Liver (tissue), 8 donors: ENCODE measurements at regions not wholly inside any gene's neighbourhood (a gene's known extent, or its start where the extent isn't known, plus 50 kb on each side); places are given as distances from the start of the nearest gene placed in this dataset.

ENCODE experiments used
- DNase-seq: peaks from one replicate; pipeline ENCODE4 v3.0.0-alpha.2; 2017; ENCODE audit warnings: low spot score
- H3K27ac ChIP-seq, 2 donors: one replicate each; pipeline ENCODE4 v1.7.0; 2013; ENCODE audit warnings: inconsistent platforms in 2 of 2, low read length in 2 of 2, control low read depth in 1 of 2, low read depth in 1 of 2, mild to moderate bottlenecking in 1 of 2
- H3K27me3 ChIP-seq, 4 donors: one replicate each; pipeline versions ENCODE4 v1.6.1 to v1.7.0; 2013; ENCODE audit warnings: low read length in 3 of 4, inconsistent platforms in 1 of 4, mild to moderate bottlenecking in 1 of 4, moderate library complexity in 1 of 4; ENCODE audit not compliant: control insufficient read depth in 4 of 4, insufficient read depth in 4 of 4
- H3K36me3 ChIP-seq, 4 donors: one replicate each; pipeline versions ENCODE4 v1.6.1 to v1.7.0; 2013; ENCODE audit warnings: low read length in 3 of 4, mild to moderate bottlenecking in 3 of 4, low read depth in 1 of 4, moderate library complexity in 1 of 4; ENCODE audit not compliant: control insufficient read depth in 4 of 4, insufficient read depth in 3 of 4
- H3K4me1 ChIP-seq, 4 donors: one replicate each; pipeline versions ENCODE4 v1.6.1 to v1.7.0; 2013; ENCODE audit warnings: low read length in 3 of 4, mild to moderate bottlenecking in 3 of 4, moderate library complexity in 1 of 4; ENCODE audit not compliant: control insufficient read depth in 4 of 4, insufficient read depth in 4 of 4
- H3K4me3 ChIP-seq, 3 donors: one replicate each; pipeline versions ENCODE4 v1.6.1 to v1.7.0; 2013; ENCODE audit warnings: low read length in 3 of 3, control low read depth in 1 of 3, low read depth in 1 of 3, mild to moderate bottlenecking in 1 of 3
- H3K9ac ChIP-seq, 2 donors: one replicate each; pipeline ENCODE4 v1.7.0; 2013; ENCODE audit warnings: low read length in 2 of 2, mild to moderate bottlenecking in 2 of 2, moderate library complexity in 2 of 2, control low read depth in 1 of 2, low read depth in 1 of 2
- H3K9me3 ChIP-seq, 4 donors: one replicate each; pipeline versions ENCODE4 v1.6.1 to v1.7.0; 2013; ENCODE audit warnings: low read length in 3 of 4; ENCODE audit not compliant: control insufficient read depth in 4 of 4
- ATF3 ChIP-seq: IDR thresholded peaks from 2 replicates; pipeline ENCODE4 v1.6.1; 2016; ENCODE audit warnings: antibody characterized with exemption
- CTCF ChIP-seq: fragments of 150-350 bp; IDR thresholded peaks from 2 replicates; pipeline ENCODE4 v1.5.1; 2017; ENCODE audit warnings: improper control_type of control experiment, low read depth, low read length; ENCODE audit not compliant: missing input control
- EGR1 ChIP-seq, 2 donors: IDR thresholded peaks; 2 replicates each; pipeline ENCODE4 v1.6.1; 2016 to 2018; ENCODE audit warnings: antibody characterized with exemption in 2 of 2, low read depth in 2 of 2
- FOXA1 ChIP-seq: IDR thresholded peaks from 2 replicates; pipeline ENCODE4 v1.6.1; 2016; ENCODE audit warnings: antibody characterized with exemption
- FOXA2 ChIP-seq: IDR thresholded peaks from 2 replicates; pipeline ENCODE4 v1.6.1; 2016; ENCODE audit warnings: antibody characterized with exemption
- GABPA ChIP-seq, 2 donors: IDR thresholded peaks in 1 of 2; conservative IDR thresholded peaks in 1 of 2; 2 replicates each; pipeline ENCODE4 v1.6.1; 2016; ENCODE audit warnings: antibody characterized with exemption in 2 of 2, mild to moderate bottlenecking in 1 of 2, moderate library complexity in 1 of 2
- HNF4A ChIP-seq, 2 donors: conservative IDR thresholded peaks; 2 replicates each; pipeline ENCODE4 v1.6.1; 2016; ENCODE audit warnings: antibody characterized with exemption in 2 of 2, mild to moderate bottlenecking in 2 of 2
- HNF4G ChIP-seq: IDR thresholded peaks from 2 replicates; pipeline ENCODE4 v1.6.1; 2016; ENCODE audit warnings: antibody characterized with exemption
- JUND ChIP-seq, 2 donors: IDR thresholded peaks; 2 replicates each; pipeline ENCODE4 v1.6.1; 2016; ENCODE audit warnings: antibody characterized with exemption in 2 of 2
- MAX ChIP-seq: IDR thresholded peaks from 2 replicates; pipeline ENCODE4 v1.6.1; 2016; ENCODE audit warnings: antibody characterized with exemption
- NR2F2 ChIP-seq: IDR thresholded peaks from 2 replicates; pipeline ENCODE4 v1.6.1; 2016; ENCODE audit warnings: antibody characterized with exemption
- RAD21 ChIP-seq, 2 donors: IDR thresholded peaks; 2 replicates each; pipeline ENCODE4 v1.6.1; 2016; ENCODE audit warnings: antibody characterized with exemption in 2 of 2, mild to moderate bottlenecking in 2 of 2
- REST ChIP-seq: IDR thresholded peaks from 2 replicates; pipeline ENCODE4 v1.6.1; 2016; ENCODE audit warnings: antibody characterized with exemption, mild to moderate bottlenecking
- RXRA ChIP-seq, 2 donors: IDR thresholded peaks; 2 replicates each; pipeline ENCODE4 v1.6.1; 2017 to 2018; ENCODE audit warnings: antibody characterized with exemption in 2 of 2, mild to moderate bottlenecking in 1 of 2
- SP1 ChIP-seq: IDR thresholded peaks from 2 replicates; pipeline ENCODE4 v1.6.1; 2018; ENCODE audit warnings: antibody characterized with exemption, mild to moderate bottlenecking
- TAF1 ChIP-seq: conservative IDR thresholded peaks from 2 replicates; pipeline ENCODE4 v1.6.1; 2016; ENCODE audit warnings: antibody characterized with exemption, mild to moderate bottlenecking
- YY1 ChIP-seq: IDR thresholded peaks from 2 replicates; pipeline ENCODE4 v1.6.1; 2016; ENCODE audit warnings: antibody characterized with exemption, mild to moderate bottlenecking
- WGBS: extraction: QIAGEN DNeasy Blood & Tissue Kit; methylation state at CpG from one replicate; pipeline ENCODE4 v1.1.7; 2013; 5-methylcytosine and 5-hydroxymethylcytosine counted together
- donor health status: healthy.
- donor health status: healthy.
- donor health status: healthy.
- donor health status: healthy.
- donor health status: healthy.

GRCh38 chr16:31706925-31707324, 166.7 kb upstream of the ZNF267 start:
- Histone ChIP-seq H3K4me3 (no peak overlapping the region), H3K4me1 (peaks cover 0 to under 1% (median 0%) of the 10 kb centered on the region in 4 donors), H3K27ac (no peak overlapping the region), H3K36me3 (peaks cover 9 to 65% (median 29%) of the 10 kb centered on the region in 4 donors), H3K27me3 (no peaks in the 10 kb centered on the region), H3K9ac (no peak overlapping the region), H3K9me3 (no peaks in the 10 kb centered on the region)
- TF ChIP-seq ATF3 (no peak), HNF4A (conservative IDR thresholded peaks at IDR 0.05) (no peak), RAD21 (IDR thresholded peaks at IDR 0.05) (no peak), TAF1 (no peak), FOXA2 (no peak), RXRA (IDR thresholded peaks at IDR 0.05) (no peak), EGR1 (IDR thresholded peaks at IDR 0.05; ENCODE audit: low read depth in 2 of 2) (no peak)
- DNase-seq = no peak
- 96% methylated on average over 4 of the region's 4 CpGs for WGBS

GRCh38 chr16:31707743-31708335, 165.8 kb upstream of the ZNF267 start:
- TF ChIP-seq RXRA (IDR thresholded peaks at IDR 0.05) (no peak), YY1 (no peak), HNF4G (no peak), JUND (IDR thresholded peaks at IDR 0.05) (no peak), HNF4A (conservative IDR thresholded peaks at IDR 0.05) (no peak), NR2F2 (no peak), TAF1 (no peak), MAX (no peak), CTCF (no peak), EGR1 (IDR thresholded peaks at IDR 0.05; ENCODE audit: low read depth in 2 of 2) (no peak), RAD21 (IDR thresholded peaks at IDR 0.05) (no peak), FOXA1 (no peak), GABPA (IDR thresholded peaks at IDR 0.05 in 1 of 2, conservative IDR thresholded peaks at IDR 0.05 in 1 of 2) (no peak)
- H3K27ac ChIP-seq = no peak overlapping the region
- no peaks in the 10 kb centered on the region for H3K9me3 ChIP-seq
- H3K36me3 ChIP-seq = peaks cover 9 to 62% (median 29%) of the 10 kb centered on the region in 4 donors
- H3K27me3 ChIP-seq = no peaks in the 10 kb centered on the region
- 98% methylated on average over 10 of the region's 10 CpGs for WGBS
- no peak for DNase-seq
- no peak overlapping the region for H3K9ac ChIP-seq
- peaks cover 0 to 7% (median 0%) of the 10 kb centered on the region in 4 donors for H3K4me1 ChIP-seq
- H3K4me3 ChIP-seq = no peak overlapping the region

- no peaks in the 10 kb centered on the region for H3K9me3 ChIP-seq
- peaks cover 9 to 57% (median 27%) of the 10 kb centered on the region in 4 donors for H3K36me3 ChIP-seq
- no peak overlapping the region for H3K9ac ChIP-seq
- peaks cover 0 to 8% (median 0%) of the 10 kb centered on the region in 4 donors for H3K4me1 ChIP-seq
- DNase-seq = no peak
- H3K27ac ChIP-seq = no peak overlapping the region
- 92% methylated on average over 8 of the region's 8 CpGs for WGBS
- no peak overlapping the region for H3K4me3 ChIP-seq
- H3K27me3 ChIP-seq = no peaks in the 10 kb centered on the region
- TF ChIP-seq REST (no peak), HNF4A (conservative IDR thresholded peaks at IDR 0.05) (no peak), HNF4G (no peak), TAF1 (no peak), GABPA (IDR thresholded peaks at IDR 0.05 in 1 of 2, conservative IDR thresholded peaks at IDR 0.05 in 1 of 2) (no peak), JUND (IDR thresholded peaks at IDR 0.05) (no peak), ATF3 (no peak), SP1 (no peak), MAX (no peak), RXRA (IDR thresholded peaks at IDR 0.05) (no peak), FOXA1 (no peak)
Measured at GRCh38 chr16:31708348-31708747, 165.3 kb upstream of the ZNF267 start.
